CD4-positive, alpha-beta memory T cell (primary cell): ENCODE measurements at regions not wholly inside any gene's neighbourhood (a gene's known extent, or its start where the extent isn't known, plus 50 kb on each side); places are given as distances from the start of the nearest gene placed in this dataset.

Experiments used
- CTCF ChIA-PET: fragments of 350-600 bp; sonication (Branson Sonifier 250); formaldehyde crosslinking; loops from one replicate; lab custom pipeline; 2021; ENCODE audit warnings: inconsistent platforms; ENCODE audit not compliant: partially characterized antibody; lab: Charles Lee
- POLR2A ChIA-PET: fragments of 350-600 bp; sonication (Branson Sonifier 250); formaldehyde crosslinking; loops from one replicate; lab custom pipeline; 2021; ENCODE audit not compliant: partially characterized antibody; lab: Charles Lee
- DNase-seq, 5 donors: peaks; one replicate each; pipeline versions ENCODE4 v3.0.0 to v3.0.0-alpha.2; 2020 to 2022; ENCODE audit warnings: mixed read lengths in 1 of 5
- H3K27ac ChIP-seq: one replicate; pipeline ENCODE4 v1.7.0; 2013; ENCODE audit warnings: low read depth, low read length
- H3K27me3 ChIP-seq: 2 replicates; pipeline ENCODE4 v1.7.0; 2013; ENCODE audit warnings: mild to moderate bottlenecking, low read length, moderate library complexity; ENCODE audit not compliant: insufficient read depth
- H3K36me3 ChIP-seq: 2 replicates; pipeline ENCODE4 v1.7.0; 2013; ENCODE audit warnings: mild to moderate bottlenecking, low read length, moderate library complexity; ENCODE audit not compliant: insufficient read depth
- H3K4me1 ChIP-seq: 2 replicates; pipeline ENCODE4 v1.7.0; 2013; ENCODE audit warnings: mild to moderate bottlenecking, low read length, moderate library complexity; ENCODE audit not compliant: insufficient read depth
- H3K4me3 ChIP-seq, 2 donors: one replicate each; pipeline ENCODE4 v1.7.0; 2013; ENCODE audit warnings: low read length in 2 of 2, mild to moderate bottlenecking in 1 of 2
- H3K9me3 ChIP-seq, 2 donors: one replicate each; pipeline ENCODE4 v1.7.0; 2013; ENCODE audit warnings: low read length in 2 of 2, control low read depth in 1 of 2; ENCODE audit not compliant: control insufficient read depth in 1 of 2
- H3K27ac Mint-ChIP-seq, 7 donors: one replicate each; pipeline ENCODE4 v1.8.0; 2020 to 2021; ENCODE audit warnings: mixed read lengths in 7 of 7, mild to moderate bottlenecking in 6 of 7, inconsistent platforms in 3 of 7, moderate library complexity in 3 of 7
- H3K27me3 Mint-ChIP-seq, 2 donors: one replicate each; pipeline ENCODE4 v1.8.0; 2020 to 2021; ENCODE audit warnings: mixed read lengths in 2 of 2
- H3K36me3 Mint-ChIP-seq, 2 donors: one replicate each; pipeline ENCODE4 v1.8.0; 2020 to 2021; ENCODE audit warnings: mixed read lengths in 2 of 2, inconsistent platforms in 1 of 2, mild to moderate bottlenecking in 1 of 2
- H3K4me1 Mint-ChIP-seq, 4 donors: one replicate each; pipeline ENCODE4 v1.8.0; 2020 to 2021; ENCODE audit warnings: mixed read lengths in 4 of 4, mild to moderate bottlenecking in 1 of 4
- H3K4me3 Mint-ChIP-seq, 8 donors: one replicate each; pipeline ENCODE4 v1.8.0; 2020 to 2021; ENCODE audit warnings: mixed read lengths in 8 of 8, mild to moderate bottlenecking in 7 of 8, moderate library complexity in 6 of 8, inconsistent platforms in 3 of 8
- H3K9me3 Mint-ChIP-seq, 8 donors: one replicate each; pipeline ENCODE4 v1.8.0; 2020 to 2021; ENCODE audit warnings: mixed read lengths in 8 of 8, mild to moderate bottlenecking in 5 of 8, inconsistent platforms in 3 of 8, moderate library complexity in 1 of 8
- intact Hi-C: fragments of 100-400 bp; cut with micrococcal nuclease; formaldehyde crosslinking; loops from one replicate; pipeline ENCODE4 v1.15.1; 2023

GRCh38 chr11:25535467-25536272, 796.3 kb upstream of the ANO3 start:
- Histone ChIP-seq H3K4me1 (no peaks in the 10 kb centered on the region), H3K36me3 (no peaks in the 10 kb centered on the region), H3K9me3 (no peaks in the 10 kb centered on the region), H3K27me3 (no peaks in the 10 kb centered on the region), H3K27ac (no peak overlapping the region), H3K4me3 (no peak overlapping the region)
- no peaks in the 10 kb centered on the region for H3K27me3 Mint-ChIP-seq
- intact Hi-C loops, result no loop called here
- no peak for DNase-seq
- POLR2A ChIA-PET, result no interaction called here
- H3K9me3 Mint-ChIP-seq, result peaks cover 0 to 29% (median 13%) of the 10 kb centered on the region in 8 donors
- no peak overlapping the region for H3K27ac Mint-ChIP-seq
- CTCF ChIA-PET, result no interaction called here
- no peaks in the 10 kb centered on the region for H3K4me1 Mint-ChIP-seq
- no peak overlapping the region for H3K4me3 Mint-ChIP-seq
- no peaks in the 10 kb centered on the region for H3K36me3 Mint-ChIP-seq

DNA sequence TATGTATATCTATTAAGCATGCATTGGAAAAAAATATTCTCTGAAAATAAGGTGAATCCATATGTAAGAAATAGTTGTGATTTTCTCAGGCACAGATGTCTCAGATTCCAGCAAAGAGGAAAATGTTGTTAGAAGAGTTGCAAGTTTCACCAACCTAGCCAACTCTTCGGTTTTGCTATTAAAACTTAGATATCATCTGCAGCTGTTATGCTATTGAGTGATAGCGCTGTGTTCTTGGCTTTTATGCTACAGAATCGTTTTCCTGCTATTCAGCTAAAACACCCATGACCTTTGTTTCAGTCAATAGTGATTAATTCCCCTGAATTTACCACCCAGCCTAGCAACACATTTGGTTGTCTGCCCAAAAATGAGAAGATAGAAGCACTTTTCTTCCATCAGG, 795.6 kb upstream of the ANO3 start:
- ChIA-PET CTCF (no interaction called here), POLR2A (no interaction called here)
- no peak overlapping the region for H3K27ac Mint-ChIP-seq
- Histone ChIP-seq H3K4me3 (no peak overlapping the region), H3K9me3 (no peaks in the 10 kb centered on the region), H3K27ac (no peak overlapping the region), H3K4me1 (no peaks in the 10 kb centered on the region), H3K27me3 (no peaks in the 10 kb centered on the region), H3K36me3 (no peaks in the 10 kb centered on the region)
- H3K36me3 Mint-ChIP-seq, result no peaks in the 10 kb centered on the region
- peaks cover 0 to 25% (median 13%) of the 10 kb centered on the region in 8 donors for H3K9me3 Mint-ChIP-seq
- DNase-seq, result no peak
- H3K27me3 Mint-ChIP-seq, result no peaks in the 10 kb centered on the region
- intact Hi-C loops, result no loop called here
- no peaks in the 10 kb centered on the region for H3K4me1 Mint-ChIP-seq
- no peak overlapping the region for H3K4me3 Mint-ChIP-seq

GRCh38 chr11:25537393-25537792, 794.5 kb upstream of the ANO3 start:
- no peaks in the 10 kb centered on the region for H3K27me3 Mint-ChIP-seq
- H3K36me3 ChIP-seq, result no peaks in the 10 kb centered on the region
- no peaks in the 10 kb centered on the region for H3K4me1 ChIP-seq
- no peaks in the 10 kb centered on the region for H3K4me1 Mint-ChIP-seq
- H3K27ac Mint-ChIP-seq, result no peak overlapping the region
- ChIA-PET POLR2A (no interaction called here), CTCF (no interaction called here)
- no peak overlapping the region for H3K27ac ChIP-seq
- peaks cover 0 to 28% (median 11%) of the 10 kb centered on the region in 8 donors for H3K9me3 Mint-ChIP-seq
- H3K27me3 ChIP-seq, result no peaks in the 10 kb centered on the region
- H3K4me3 ChIP-seq, result no peak overlapping the region
- intact Hi-C loops, result no loop called here
- no peak overlapping the region for H3K4me3 Mint-ChIP-seq
- no peaks in the 10 kb centered on the region for H3K9me3 ChIP-seq
- no peak for DNase-seq
- no peaks in the 10 kb centered on the region for H3K36me3 Mint-ChIP-seq

- Histone ChIP-seq H3K36me3 (no peaks in the 10 kb centered on the region), H3K9me3 (no peaks in the 10 kb centered on the region), H3K27me3 (no peaks in the 10 kb centered on the region), H3K27ac (no peak overlapping the region), H3K4me1 (no peaks in the 10 kb centered on the region), H3K4me3 (no peak overlapping the region)
- intact Hi-C loops, result no loop called here
- Mint-ChIP-seq H3K27ac (no peak overlapping the region), H3K27me3 (no peaks in the 10 kb centered on the region), H3K4me3 (no peak overlapping the region), H3K36me3 (no peaks in the 10 kb centered on the region), H3K4me1 (no peaks in the 10 kb centered on the region), H3K9me3 (peaks cover 2 to 23% (median 7%) of the 10 kb centered on the region in 8 donors)
- ChIA-PET POLR2A (no interaction called here), CTCF (no interaction called here)
- DNase-seq, result no peak
Measured at GRCh38 chr11:25547292-25547691, 784.6 kb upstream of the ANO3 start.

DNA sequence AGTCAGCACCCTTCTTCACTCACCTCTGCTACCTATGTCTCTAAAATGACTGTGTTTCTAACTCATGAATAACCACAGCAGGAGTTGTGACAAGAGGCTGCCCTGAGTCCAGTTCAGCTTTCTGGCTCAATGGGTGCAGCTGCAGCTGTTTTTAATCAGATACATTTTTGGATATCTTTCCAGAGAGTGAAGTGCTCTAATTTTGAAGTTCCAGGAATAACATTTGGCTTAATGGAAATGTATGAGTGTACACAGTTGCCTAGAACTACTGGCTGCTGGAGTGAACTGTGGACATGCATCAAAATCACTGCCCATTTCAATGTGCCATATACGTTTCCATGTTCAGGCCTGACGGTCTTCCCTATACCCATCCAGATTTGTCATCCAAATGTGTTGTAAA, 769.5 kb upstream of the ANO3 start:
- Histone ChIP-seq H3K36me3 (no peaks in the 10 kb centered on the region), H3K27ac (no peak overlapping the region), H3K4me3 (no peak overlapping the region), H3K9me3 (no peaks in the 10 kb centered on the region), H3K4me1 (no peaks in the 10 kb centered on the region), H3K27me3 (no peaks in the 10 kb centered on the region)
- DNase-seq, result no peak
- H3K27me3 Mint-ChIP-seq, result no peaks in the 10 kb centered on the region
- intact Hi-C loops, result no loop called here
- peaks cover 0 to 23% (median 9%) of the 10 kb centered on the region in 8 donors for H3K9me3 Mint-ChIP-seq
- ChIA-PET POLR2A (no interaction called here), CTCF (no interaction called here)
- H3K4me1 Mint-ChIP-seq, result no peaks in the 10 kb centered on the region
- no peak overlapping the region for H3K27ac Mint-ChIP-seq
- no peak overlapping the region for H3K4me3 Mint-ChIP-seq
- H3K36me3 Mint-ChIP-seq, result no peaks in the 10 kb centered on the region

GRCh38 chr11:25565846-25566245, 766.1 kb upstream of the ANO3 start:
- H3K27ac Mint-ChIP-seq, result no peak overlapping the region
- no peaks in the 10 kb centered on the region for H3K27me3 Mint-ChIP-seq
- Histone ChIP-seq H3K27me3 (no peaks in the 10 kb centered on the region), H3K4me1 (no peaks in the 10 kb centered on the region), H3K4me3 (no peak overlapping the region), H3K9me3 (no peaks in the 10 kb centered on the region), H3K36me3 (no peaks in the 10 kb centered on the region), H3K27ac (no peak overlapping the region)
- POLR2A ChIA-PET, result no interaction called here
- CTCF ChIA-PET, result no interaction called here
- no peak for DNase-seq
- no peaks in the 10 kb centered on the region for H3K4me1 Mint-ChIP-seq
- intact Hi-C loops, result no loop called here
- H3K36me3 Mint-ChIP-seq, result no peaks in the 10 kb centered on the region
- peaks cover 0 to 15% (median 7%) of the 10 kb centered on the region in 8 donors for H3K9me3 Mint-ChIP-seq
- H3K4me3 Mint-ChIP-seq, result no peak overlapping the region

GRCh38 chr11:25566298-25567200, 765.4 kb upstream of the ANO3 start:
- Mint-ChIP-seq H3K9me3 (peaks cover 0 to 15% (median 8%) of the 10 kb centered on the region in 8 donors), H3K27me3 (no peaks in the 10 kb centered on the region), H3K4me1 (no peaks in the 10 kb centered on the region), H3K4me3 (no peak overlapping the region), H3K36me3 (no peaks in the 10 kb centered on the region), H3K27ac (no peak overlapping the region)
- Histone ChIP-seq H3K27ac (no peak overlapping the region), H3K4me1 (no peaks in the 10 kb centered on the region), H3K4me3 (no peak overlapping the region), H3K36me3 (no peaks in the 10 kb centered on the region), H3K9me3 (no peaks in the 10 kb centered on the region), H3K27me3 (no peaks in the 10 kb centered on the region)
- DNase-seq, result no peak
- ChIA-PET CTCF (no interaction called here), POLR2A (no interaction called here)
- intact Hi-C loops, result no loop called here
